T-cell (primary cell): ENCODE measurements at regions not wholly inside any gene's neighbourhood (a gene's known extent, or its start where the extent isn't known, plus 50 kb on each side); places are given as distances from the start of the nearest gene placed in this dataset.
"Not testable (repeated sequence)": the region's sequence is repeated elsewhere in the genome, so short reads cannot be mapped to it uniquely, and the experiment has no call there.

Experiments
- ATAC-seq, 4 experiments: fragments of 200-7000 bp in 3 of 4; fragments of 150-1000 bp in 1 of 4; cut with Tn5 transposase; replicated peaks in 1 of 4; 1 replicate in 3 of 4; 2 replicates in 1 of 4; pipeline ENCODE4 v1.10.0; 2021; ENCODE audit warnings: moderate library complexity in 3 of 4, mild to moderate bottlenecking in 2 of 4, moderate number of reproducible peaks in 1 of 4
- CTCF ChIA-PET, 2 donors: fragments of 300-600 bp; sonication (Branson Sonifier 250); formaldehyde crosslinking; loops; one replicate each; lab custom pipeline; 2022; ENCODE audit warnings: antibody characterized with exemption in 2 of 2; lab: Charles Lee
- POLR2A ChIA-PET, 2 donors: fragments of 300-600 bp; sonication (Branson Sonifier 250); formaldehyde crosslinking; loops; one replicate each; lab custom pipeline; 2022; ENCODE audit warnings: antibody characterized with exemption in 2 of 2; lab: Charles Lee
- DNase-seq, 35 experiments: peaks; one replicate each; pipeline versions ENCODE4 v3.0.0 to v3.0.0-alpha.2; 2013 to 2023
- H3K27ac ChIP-seq: one replicate; pipeline ENCODE4 v1.5.1; 2013; ENCODE audit warnings: low read length
- H3K27me3 ChIP-seq, 2 experiments: replicated peaks in 1 of 2; 1 replicate in 1 of 2; 2 replicates in 1 of 2; pipeline versions ENCODE4 v1.6.1 to v1.7.0; 2013; ENCODE audit warnings: low read length in 1 of 2, mixed read lengths in 1 of 2; ENCODE audit not compliant: control insufficient read depth in 2 of 2, insufficient read depth in 2 of 2; ENCODE audit errors: extremely low read depth in 1 of 2
- H3K36me3 ChIP-seq, 2 donors: 1 replicate in 1 of 2; 2 replicates in 1 of 2; pipeline versions ENCODE4 v1.6.1 to v1.7.0; 2013; ENCODE audit warnings: low read length in 1 of 2; ENCODE audit not compliant: control insufficient read depth in 2 of 2, insufficient read depth in 1 of 2; ENCODE audit errors: extremely low read depth in 1 of 2
- H3K4me1 ChIP-seq, 2 experiments: 1 replicate in 1 of 2; 2 replicates in 1 of 2; pipeline versions ENCODE4 v1.6.1 to v1.7.0; 2013; ENCODE audit warnings: low read length in 2 of 2, mixed read lengths in 1 of 2; ENCODE audit not compliant: insufficient read depth in 2 of 2, control insufficient read depth in 1 of 2; ENCODE audit errors: extremely low read depth in 1 of 2
- H3K4me3 ChIP-seq, 2 donors: 1 replicate in 1 of 2; 2 replicates in 1 of 2; pipeline versions ENCODE4 v1.5.1 to v1.7.0; 2013; ENCODE audit warnings: mild to moderate bottlenecking in 2 of 2, low read length in 1 of 2, moderate library complexity in 1 of 2; ENCODE audit not compliant: control insufficient read depth in 1 of 2; ENCODE audit errors: extremely low read depth in 1 of 2
- H3K9me3 ChIP-seq: 2 replicates; pipeline ENCODE4 v1.7.0; 2013
- H3K27ac Mint-ChIP-seq, 2 donors: one replicate each; pipeline ENCODE4 v1.8.0; 2020 to 2021; ENCODE audit warnings: mild to moderate bottlenecking in 2 of 2, mixed read lengths in 2 of 2
- H3K27me3 Mint-ChIP-seq, 2 donors: one replicate each; pipeline ENCODE4 v1.8.0; 2021 to 2022; ENCODE audit warnings: mixed read lengths in 2 of 2
- H3K36me3 Mint-ChIP-seq: one replicate; pipeline ENCODE4 v1.8.0; 2021; ENCODE audit warnings: mixed read lengths
- H3K4me1 Mint-ChIP-seq, 3 donors: one replicate each; pipeline ENCODE4 v1.8.0; 2020 to 2022; ENCODE audit warnings: mixed read lengths in 3 of 3, mild to moderate bottlenecking in 1 of 3
- H3K4me3 Mint-ChIP-seq, 3 donors: one replicate each; pipeline ENCODE4 v1.8.0; 2020 to 2022; ENCODE audit warnings: mild to moderate bottlenecking in 3 of 3, mixed read lengths in 3 of 3, moderate library complexity in 3 of 3
- H3K9me3 Mint-ChIP-seq, 3 donors: one replicate each; pipeline ENCODE4 v1.8.0; 2020 to 2022; ENCODE audit warnings: mixed read lengths in 3 of 3
- WGBS: methylation state at CpG from one replicate; pipeline ENCODE4 v1.1.5; 2013; ENCODE audit warnings: missing lambda C conversion rate; ENCODE audit not compliant: insufficient coverage; 5-methylcytosine and 5-hydroxymethylcytosine counted together

GRCh38 chr11:13216711-13217075, 60.9 kb upstream of the BMAL1 start:
- Mint-ChIP-seq H3K27ac (no peak overlapping the region), H3K9me3 (no peaks in the 10 kb centered on the region), H3K27me3 (no peaks in the 10 kb centered on the region), H3K4me3 (no peak overlapping the region), H3K36me3 (no peaks in the 10 kb centered on the region), H3K4me1 (peaks cover 0 to 3% (median 0%) of the 10 kb centered on the region in 3 donors)
- ChIA-PET CTCF (interaction anchor here in 1 of 2 donors (0.6 to 1.0 kb wide), 2 partner anchors 119 to 121 kb away, joined by 3 read pairs; no protein-coding TSS in a partner anchor), POLR2A (interaction anchor here in 1 of 2 donors (1.3 kb wide), 1 partner anchor 16 kb away, joined by 9 read pairs; no protein-coding TSS in a partner anchor)
- ATAC-seq: no peak
- no peak for DNase-seq
- H3K9me3 ChIP-seq: no peaks in the 10 kb centered on the region
- H3K36me3 ChIP-seq: no peaks in the 10 kb centered on the region
- H3K27me3 ChIP-seq: no peaks in the 10 kb centered on the region
- H3K4me1 ChIP-seq: no peaks in the 10 kb centered on the region
- WGBS: 100% methylated on average over 1 of the region's 3 CpGs
- H3K4me3 ChIP-seq: no peak overlapping the region
- H3K27ac ChIP-seq: no peak overlapping the region

DNA sequence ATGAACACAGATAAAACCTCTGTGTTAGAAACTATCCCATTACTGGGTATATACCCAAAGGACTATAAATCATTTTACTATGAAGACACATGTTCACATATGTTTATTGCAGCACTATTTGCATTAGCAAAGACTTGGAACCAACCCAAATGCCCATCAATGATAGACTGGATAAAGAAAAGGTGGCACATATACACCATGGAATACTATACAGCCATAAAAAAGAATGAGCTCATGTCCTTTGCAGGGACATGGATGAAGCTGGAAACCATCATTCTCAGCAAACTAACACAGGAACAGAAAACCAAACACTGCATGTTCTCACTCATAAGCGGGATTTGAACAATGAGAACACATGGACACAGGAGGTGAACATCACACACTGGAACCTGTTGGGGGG, 58.9 kb upstream of the BMAL1 start:
- WGBS: no CpG with 5 or more reads among the region's 1 CpG
- H3K9me3 ChIP-seq, H3K27ac ChIP-seq, H3K9me3 Mint-ChIP-seq, H3K4me1 ChIP-seq, H3K27ac Mint-ChIP-seq, H3K36me3 Mint-ChIP-seq, H3K4me1 Mint-ChIP-seq, H3K4me3 Mint-ChIP-seq, H3K36me3 ChIP-seq, DNase-seq, H3K27me3 ChIP-seq, H3K27me3 Mint-ChIP-seq, H3K4me3 ChIP-seq, CTCF ChIA-PET, POLR2A ChIA-PET, ATAC-seq: not testable (repeated sequence)

DNA sequence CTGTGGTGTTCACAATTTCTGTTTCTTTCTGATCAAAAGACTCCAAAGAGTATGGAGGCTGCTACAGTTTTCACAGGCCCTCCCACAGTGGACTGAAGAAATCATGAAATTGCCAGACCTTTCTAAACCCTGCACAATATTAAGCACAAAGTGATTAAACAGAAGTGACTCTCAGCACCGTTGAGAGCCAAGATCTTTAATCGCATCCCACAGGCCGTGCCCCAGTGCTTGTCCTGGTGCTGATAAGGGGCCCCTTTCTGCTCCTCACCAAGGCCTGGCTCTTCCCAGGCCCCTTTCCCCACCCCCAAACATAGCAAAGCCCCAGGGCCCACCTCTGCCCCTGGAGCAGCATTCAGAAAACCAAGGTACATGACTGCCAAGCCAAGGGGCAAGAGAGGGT, 57.4 kb upstream of the BMAL1 start:
- H3K27ac Mint-ChIP-seq: no peak overlapping the region
- 94% methylated on average over 2 of the region's 3 CpGs for WGBS
- H3K27ac ChIP-seq: no peak overlapping the region
- no peaks in the 10 kb centered on the region for H3K27me3 ChIP-seq
- no peaks in the 10 kb centered on the region for H3K4me1 ChIP-seq
- H3K9me3 Mint-ChIP-seq: no peaks in the 10 kb centered on the region
- H3K4me3 ChIP-seq: no peak overlapping the region
- no peaks in the 10 kb centered on the region for H3K9me3 ChIP-seq
- H3K36me3 ChIP-seq: no peaks in the 10 kb centered on the region
- H3K36me3 Mint-ChIP-seq: no peaks in the 10 kb centered on the region
- peaks cover 0 to 3% (median 0%) of the 10 kb centered on the region in 3 donors for H3K4me1 Mint-ChIP-seq
- POLR2A ChIA-PET: no interaction called here
- no peak overlapping the region for H3K4me3 Mint-ChIP-seq
- H3K27me3 Mint-ChIP-seq: no peaks in the 10 kb centered on the region
- DNase-seq (no peak), ATAC-seq (no peak)
- CTCF ChIA-PET: no interaction called here

DNA sequence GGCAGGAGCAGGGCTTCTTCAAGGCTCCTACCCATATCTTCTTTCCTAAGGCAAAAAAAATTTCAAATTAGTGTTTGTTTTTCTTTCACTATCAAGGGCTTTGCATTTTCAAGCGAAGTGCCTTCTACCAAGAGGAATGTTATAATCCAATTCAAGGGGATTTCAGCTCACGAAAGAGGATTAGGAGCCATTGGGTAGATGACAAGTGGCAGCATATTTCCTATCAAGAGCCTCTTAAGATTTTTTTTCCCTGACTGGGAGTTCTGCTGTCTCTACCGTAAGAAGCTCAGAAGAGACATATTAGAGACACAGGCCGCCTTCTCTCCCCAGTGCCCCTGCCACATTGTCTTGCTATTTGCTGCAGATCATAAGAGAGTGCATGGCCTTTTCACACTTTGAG, 55.9 kb upstream of the BMAL1 start:
- no peaks in the 10 kb centered on the region for H3K36me3 ChIP-seq
- no peaks in the 10 kb centered on the region for H3K27me3 ChIP-seq
- H3K27me3 Mint-ChIP-seq: no peaks in the 10 kb centered on the region
- H3K4me1 ChIP-seq: no peaks in the 10 kb centered on the region
- no peaks in the 10 kb centered on the region for H3K9me3 Mint-ChIP-seq
- ChIA-PET POLR2A (no interaction called here), CTCF (interaction anchor here in 1 of 2 donors (0.6 kb wide), 1 partner anchor 1233 kb away, joined by 8 read pairs; no protein-coding TSS in a partner anchor)
- DNase-seq: no peak
- H3K27ac ChIP-seq: no peak overlapping the region
- ATAC-seq: no peak
- H3K36me3 Mint-ChIP-seq: no peaks in the 10 kb centered on the region
- H3K27ac Mint-ChIP-seq: no peak overlapping the region
- no peak overlapping the region for H3K4me3 ChIP-seq
- H3K4me1 Mint-ChIP-seq: peaks cover 0 to 3% (median 0%) of the 10 kb centered on the region in 3 donors
- 87% methylated on average over 3 of the region's 4 CpGs for WGBS
- no peaks in the 10 kb centered on the region for H3K9me3 ChIP-seq
- no peak overlapping the region for H3K4me3 Mint-ChIP-seq

- H3K27ac ChIP-seq: no peak overlapping the region
- Mint-ChIP-seq H3K9me3 (no peaks in the 10 kb centered on the region), H3K4me3 (no peak overlapping the region), H3K27ac (no peak overlapping the region), H3K36me3 (no peaks in the 10 kb centered on the region), H3K27me3 (no peaks in the 10 kb centered on the region), H3K4me1 (no peaks in the 10 kb centered on the region)
- no peaks in the 10 kb centered on the region for H3K9me3 ChIP-seq
- H3K27me3 ChIP-seq: no peaks in the 10 kb centered on the region
- ATAC-seq (no peak), DNase-seq (no peak)
- no peak overlapping the region for H3K4me3 ChIP-seq
- ChIA-PET CTCF (interaction anchor here in 1 of 2 donors (0.6 kb wide), 1 partner anchor 1232 kb away, joined by 8 read pairs; no protein-coding TSS in a partner anchor), POLR2A (no interaction called here)
- H3K36me3 ChIP-seq: no peaks in the 10 kb centered on the region
- no peaks in the 10 kb centered on the region for H3K4me1 ChIP-seq
- WGBS: no CpG with 5 or more reads among the region's 3 CpGs
These were observed 55.3 kb upstream of the BMAL1 start for GRCh38 chr11:13222285-13222684.

GRCh38 chr11:13223112-13223511, 54.5 kb upstream of the BMAL1 start:
- Mint-ChIP-seq H3K4me3 (no peak overlapping the region), H3K4me1 (peaks cover 0 to 2% (median 2%) of the 10 kb centered on the region in 3 donors), H3K27me3 (no peaks in the 10 kb centered on the region), H3K9me3 (no peaks in the 10 kb centered on the region), H3K27ac (no peak overlapping the region), H3K36me3 (no peaks in the 10 kb centered on the region)
- CTCF ChIA-PET: no interaction called here
- no peaks in the 10 kb centered on the region for H3K27me3 ChIP-seq
- H3K4me3 ChIP-seq: no peak overlapping the region
- DNase-seq (no peak), ATAC-seq (no peak)
- no peaks in the 10 kb centered on the region for H3K36me3 ChIP-seq
- 48% methylated on average over 3 of the region's 5 CpGs for WGBS
- H3K27ac ChIP-seq: no peak overlapping the region
- POLR2A ChIA-PET: no interaction called here
- no peaks in the 10 kb centered on the region for H3K4me1 ChIP-seq
- no peaks in the 10 kb centered on the region for H3K9me3 ChIP-seq

DNA sequence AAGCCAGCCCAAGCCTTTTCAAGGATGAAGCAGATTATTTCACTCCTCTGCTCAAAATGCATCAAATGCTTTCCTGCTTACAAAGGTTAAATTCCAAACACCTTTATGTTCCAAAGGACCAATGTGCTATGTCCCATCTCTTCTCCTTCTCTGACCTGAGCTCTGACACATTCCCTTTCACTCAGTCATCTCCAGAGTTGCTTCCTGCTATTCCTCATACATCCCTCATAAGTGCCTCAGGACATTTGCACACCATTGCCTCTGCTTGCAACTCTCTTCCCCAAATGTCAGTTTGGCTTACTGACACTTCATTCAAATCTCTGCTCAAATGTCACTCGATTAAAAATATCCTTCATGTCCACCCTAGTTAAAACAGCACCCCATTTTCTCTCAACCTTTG, 53.3 kb upstream of the BMAL1 start:
- DNase-seq: no peak
- H3K27me3 Mint-ChIP-seq: no peaks in the 10 kb centered on the region
- Histone ChIP-seq H3K36me3 (no peaks in the 10 kb centered on the region), H3K4me1 (no peaks in the 10 kb centered on the region), H3K27me3 (no peaks in the 10 kb centered on the region), H3K9me3 (no peaks in the 10 kb centered on the region), H3K4me3 (no peak overlapping the region), H3K27ac (no peak overlapping the region)
- peaks cover 6 to 11% (median 9%) of the 10 kb centered on the region in 3 donors for H3K4me1 Mint-ChIP-seq
- H3K4me3 Mint-ChIP-seq: no peak overlapping the region
- ChIA-PET POLR2A (no interaction called here), CTCF (no interaction called here)
- no CpG with 5 or more reads among the region's 1 CpG for WGBS
- no peak for ATAC-seq
- H3K36me3 Mint-ChIP-seq: no peaks in the 10 kb centered on the region
- H3K9me3 Mint-ChIP-seq: no peaks in the 10 kb centered on the region
- no peak overlapping the region for H3K27ac Mint-ChIP-seq
